ENCODE measurements at regions not wholly inside any gene's neighbourhood (a gene's known extent, or its start where the extent isn't known, plus 50 kb on each side); places are given as distances from the start of the nearest gene placed in this dataset.

DNA sequence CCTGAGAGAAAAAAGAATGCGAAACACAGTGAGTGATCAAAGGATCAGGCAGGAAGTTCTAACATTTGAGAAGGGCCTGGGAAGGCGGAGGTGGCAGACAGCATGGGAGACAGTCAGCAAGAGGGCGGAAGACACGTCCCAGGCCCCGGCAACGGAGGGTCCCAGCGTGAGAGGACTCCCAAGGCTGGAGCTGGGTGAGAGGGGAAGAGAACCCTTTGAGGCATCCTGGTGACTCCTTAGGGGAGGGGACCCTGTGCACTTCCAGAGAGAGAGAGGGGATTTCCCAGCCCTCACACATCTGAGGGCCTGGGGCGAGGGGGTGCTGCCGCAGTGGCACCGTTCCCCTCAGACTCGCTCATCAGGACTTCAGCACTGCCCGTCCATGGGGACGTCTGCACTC lies 133.4 kb downstream of the RTP5 start:
- TF ChIP-seq POLR2A (IDR thresholded peaks at IDR 0.05; ENCODE audit: low read depth, low read length) (no peak), NR2F1 (conservative IDR thresholded peaks at IDR 0.05) (no peak), MYC (IDR thresholded peaks at IDR 0.05; ENCODE audit: insufficient read depth, insufficient read length, insufficient replicate concordance, low read length, severe bottlenecking) (no peak), IKZF1 (conservative IDR thresholded peaks at IDR 0.05) (no peak)
- TF ChIP-seq, protein P1, sequence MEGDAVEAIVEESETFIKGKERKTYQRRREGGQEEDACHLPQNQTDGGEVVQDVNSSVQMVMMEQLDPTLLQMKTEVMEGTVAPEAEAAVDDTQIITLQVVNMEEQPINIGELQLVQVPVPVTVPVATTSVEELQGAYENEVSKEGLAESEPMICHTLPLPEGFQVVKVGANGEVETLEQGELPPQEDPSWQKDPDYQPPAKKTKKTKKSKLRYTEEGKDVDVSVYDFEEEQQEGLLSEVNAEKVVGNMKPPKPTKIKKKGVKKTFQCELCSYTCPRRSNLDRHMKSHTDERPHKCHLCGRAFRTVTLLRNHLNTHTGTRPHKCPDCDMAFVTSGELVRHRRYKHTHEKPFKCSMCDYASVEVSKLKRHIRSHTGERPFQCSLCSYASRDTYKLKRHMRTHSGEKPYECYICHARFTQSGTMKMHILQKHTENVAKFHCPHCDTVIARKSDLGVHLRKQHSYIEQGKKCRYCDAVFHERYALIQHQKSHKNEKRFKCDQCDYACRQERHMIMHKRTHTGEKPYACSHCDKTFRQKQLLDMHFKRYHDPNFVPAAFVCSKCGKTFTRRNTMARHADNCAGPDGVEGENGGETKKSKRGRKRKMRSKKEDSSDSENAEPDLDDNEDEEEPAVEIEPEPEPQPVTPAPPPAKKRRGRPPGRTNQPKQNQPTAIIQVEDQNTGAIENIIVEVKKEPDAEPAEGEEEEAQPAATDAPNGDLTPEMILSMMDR (IDR thresholded peaks at IDR 0.05 in 2 of 3, conservative IDR thresholded peaks at IDR 0.05 in 1 of 3; ENCODE audit: control insufficient read depth in 2 of 3, extremely low read depth in 1 of 3, insufficient read depth in 1 of 3, low read depth in 3 of 3, low read length in 3 of 3) = no peak
- TF ChIP-seq, protein P2, sequence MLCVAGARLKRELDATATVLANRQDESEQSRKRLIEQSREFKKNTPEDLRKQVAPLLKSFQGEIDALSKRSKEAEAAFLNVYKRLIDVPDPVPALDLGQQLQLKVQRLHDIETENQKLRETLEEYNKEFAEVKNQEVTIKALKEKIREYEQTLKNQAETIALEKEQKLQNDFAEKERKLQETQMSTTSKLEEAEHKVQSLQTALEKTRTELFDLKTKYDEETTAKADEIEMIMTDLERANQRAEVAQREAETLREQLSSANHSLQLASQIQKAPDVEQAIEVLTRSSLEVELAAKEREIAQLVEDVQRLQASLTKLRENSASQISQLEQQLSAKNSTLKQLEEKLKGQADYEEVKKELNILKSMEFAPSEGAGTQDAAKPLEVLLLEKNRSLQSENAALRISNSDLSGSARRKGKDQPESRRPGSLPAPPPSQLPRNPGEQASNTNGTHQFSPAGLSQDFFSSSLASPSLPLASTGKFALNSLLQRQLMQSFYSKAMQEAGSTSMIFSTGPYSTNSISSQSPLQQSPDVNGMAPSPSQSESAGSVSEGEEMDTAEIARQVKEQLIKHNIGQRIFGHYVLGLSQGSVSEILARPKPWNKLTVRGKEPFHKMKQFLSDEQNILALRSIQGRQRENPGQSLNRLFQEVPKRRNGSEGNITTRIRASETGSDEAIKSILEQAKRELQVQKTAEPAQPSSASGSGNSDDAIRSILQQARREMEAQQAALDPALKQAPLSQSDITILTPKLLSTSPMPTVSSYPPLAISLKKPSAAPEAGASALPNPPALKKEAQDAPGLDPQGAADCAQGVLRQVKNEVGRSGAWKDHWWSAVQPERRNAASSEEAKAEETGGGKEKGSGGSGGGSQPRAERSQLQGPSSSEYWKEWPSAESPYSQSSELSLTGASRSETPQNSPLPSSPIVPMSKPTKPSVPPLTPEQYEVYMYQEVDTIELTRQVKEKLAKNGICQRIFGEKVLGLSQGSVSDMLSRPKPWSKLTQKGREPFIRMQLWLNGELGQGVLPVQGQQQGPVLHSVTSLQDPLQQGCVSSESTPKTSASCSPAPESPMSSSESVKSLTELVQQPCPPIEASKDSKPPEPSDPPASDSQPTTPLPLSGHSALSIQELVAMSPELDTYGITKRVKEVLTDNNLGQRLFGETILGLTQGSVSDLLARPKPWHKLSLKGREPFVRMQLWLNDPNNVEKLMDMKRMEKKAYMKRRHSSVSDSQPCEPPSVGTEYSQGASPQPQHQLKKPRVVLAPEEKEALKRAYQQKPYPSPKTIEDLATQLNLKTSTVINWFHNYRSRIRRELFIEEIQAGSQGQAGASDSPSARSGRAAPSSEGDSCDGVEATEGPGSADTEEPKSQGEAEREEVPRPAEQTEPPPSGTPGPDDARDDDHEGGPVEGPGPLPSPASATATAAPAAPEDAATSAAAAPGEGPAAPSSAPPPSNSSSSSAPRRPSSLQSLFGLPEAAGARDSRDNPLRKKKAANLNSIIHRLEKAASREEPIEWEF (IDR thresholded peaks at IDR 0.05; ENCODE audit: insufficient replicate concordance, low read depth, low read length) = no peak
